ENCODE measurements at regions not wholly inside any gene's neighbourhood (a gene's known extent, or its start where the extent isn't known, plus 50 kb on each side); places are given as distances from the start of the nearest gene placed in this dataset.

GRCh38 chr16:8381814-8382213 is 208.5 kb downstream of the TMEM114 start:
- no peak for TF ChIP-seq TAF1 (IDR thresholded peaks at IDR 0.05; ENCODE audit: borderline replicate concordance, insufficient read depth, low read length)
- no peak for TF ChIP-seq REST (IDR thresholded peaks at IDR 0.05; ENCODE audit: insufficient read depth in 1 of 2, low read depth in 2 of 2, low read length in 2 of 2)
- TF ChIP-seq FOXP2 (optimal IDR thresholded peaks at IDR 0.05; ENCODE audit: borderline replicate concordance, extremely low read depth, extremely low read length, insufficient read depth), result no peak

GRCh38 chr16:8380311-8380710 is 210.0 kb downstream of the TMEM114 start:
- TF ChIP-seq POLR2AphosphoS5 (IDR thresholded peaks at IDR 0.05; ENCODE audit: low read depth, low read length) (no peak), SIN3A (IDR thresholded peaks at IDR 0.05; ENCODE audit: borderline replicate concordance, insufficient read depth, low read length) (no peak), REST (IDR thresholded peaks at IDR 0.05; ENCODE audit: insufficient read depth in 1 of 2, low read depth in 2 of 2, low read length in 2 of 2) (no peak), TAF1 (IDR thresholded peaks at IDR 0.05; ENCODE audit: borderline replicate concordance, insufficient read depth, low read length) (no peak), FOXP2 (optimal IDR thresholded peaks at IDR 0.05; ENCODE audit: borderline replicate concordance, extremely low read depth, extremely low read length, insufficient read depth) (no peak)

- TF ChIP-seq FOXP2 (optimal IDR thresholded peaks at IDR 0.05; ENCODE audit: borderline replicate concordance, extremely low read depth, extremely low read length, insufficient read depth) (no peak), REST (IDR thresholded peaks at IDR 0.05; ENCODE audit: insufficient read depth in 1 of 2, low read depth in 2 of 2, low read length in 2 of 2) (no peak), TAF1 (IDR thresholded peaks at IDR 0.05; ENCODE audit: borderline replicate concordance, insufficient read depth, low read length) (no peak), POLR2AphosphoS5 (IDR thresholded peaks at IDR 0.05; ENCODE audit: low read depth, low read length) (no peak), SIN3A (IDR thresholded peaks at IDR 0.05; ENCODE audit: borderline replicate concordance, insufficient read depth, low read length) (no peak)
Measured at GRCh38 chr16:8377864-8378263, 212.4 kb downstream of the TMEM114 start.

DNA sequence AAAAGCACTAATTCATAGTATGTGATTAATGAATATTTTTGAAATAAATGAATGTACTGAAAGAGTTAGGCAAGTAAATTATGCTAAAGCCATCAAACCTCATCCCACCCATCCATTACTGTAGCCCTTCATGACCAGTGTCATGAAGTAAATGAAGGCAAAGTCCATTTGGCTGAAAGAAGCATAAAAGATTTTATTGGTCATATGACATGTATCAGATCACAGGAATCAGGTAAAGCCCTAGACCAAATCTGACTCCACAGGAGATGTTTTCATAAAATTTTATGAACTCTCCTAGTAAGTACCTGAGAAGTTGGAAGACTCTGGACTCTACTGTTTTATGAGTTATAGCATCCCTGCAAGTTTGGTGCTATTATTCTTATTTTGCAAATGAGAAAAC is 213.5 kb downstream of the TMEM114 start:
- TF ChIP-seq FOXP2 (optimal IDR thresholded peaks at IDR 0.05; ENCODE audit: borderline replicate concordance, extremely low read depth, extremely low read length, insufficient read depth) (no peak), REST (IDR thresholded peaks at IDR 0.05; ENCODE audit: insufficient read depth in 1 of 2, low read depth in 2 of 2, low read length in 2 of 2) (no peak), POLR2AphosphoS5 (IDR thresholded peaks at IDR 0.05; ENCODE audit: low read depth, low read length) (no peak), TAF1 (IDR thresholded peaks at IDR 0.05; ENCODE audit: borderline replicate concordance, insufficient read depth, low read length) (no peak), SIN3A (IDR thresholded peaks at IDR 0.05; ENCODE audit: borderline replicate concordance, insufficient read depth, low read length) (no peak)

- TF ChIP-seq TAF1 (IDR thresholded peaks at IDR 0.05; ENCODE audit: borderline replicate concordance, insufficient read depth, low read length) (no peak), FOXP2 (optimal IDR thresholded peaks at IDR 0.05; ENCODE audit: borderline replicate concordance, extremely low read depth, extremely low read length, insufficient read depth) (no peak), SIN3A (IDR thresholded peaks at IDR 0.05; ENCODE audit: borderline replicate concordance, insufficient read depth, low read length) (no peak), POLR2AphosphoS5 (IDR thresholded peaks at IDR 0.05; ENCODE audit: low read depth, low read length) (no peak), REST (IDR thresholded peaks at IDR 0.05; ENCODE audit: insufficient read depth in 1 of 2, low read depth in 2 of 2, low read length in 2 of 2) (no peak)
Measured at GRCh38 chr16:8376430-8376829, 213.9 kb downstream of the TMEM114 start.

Data from PFSK-1 (cell line).